ENCODE measurements at regions not wholly inside any gene's neighbourhood (a gene's known extent, or its start where the extent isn't known, plus 50 kb on each side); places are given as distances from the start of the nearest gene placed in this dataset.

DNA sequence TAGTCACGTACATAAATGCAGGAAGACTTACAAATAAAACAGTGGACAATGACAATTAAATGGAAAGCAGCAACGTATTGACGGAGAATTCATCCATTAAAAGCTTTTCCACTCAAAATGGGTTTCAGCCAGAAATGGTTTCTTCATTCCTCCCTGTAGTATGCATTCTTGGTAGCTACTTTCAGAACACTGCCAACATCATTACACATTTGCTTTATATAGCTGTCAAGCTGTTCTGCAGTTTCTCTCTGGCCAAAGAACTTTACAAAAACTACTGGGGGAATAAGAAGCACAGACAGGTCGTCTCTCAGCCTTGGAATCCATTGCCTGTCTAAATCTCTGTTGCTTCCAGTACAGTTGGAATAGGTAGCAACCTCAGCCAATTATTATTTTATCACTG, 84.1 kb upstream of the NCKAP5 start:
- TF ChIP-seq ZFP30 (CRISPR knock-in tag; IDR thresholded peaks at IDR 0.05) (no peak), TCF4 (CRISPR knock-in tag; IDR thresholded peaks at IDR 0.05; ENCODE audit: borderline replicate concordance) (no peak), RARB (CRISPR knock-in tag; IDR thresholded peaks at IDR 0.05) (no peak), ESRRG (CRISPR knock-in tag; IDR thresholded peaks at IDR 0.05) (no peak), BACH2 (CRISPR knock-in tag; IDR thresholded peaks at IDR 0.05; ENCODE audit: borderline replicate concordance) (no peak), CSDC2 (CRISPR knock-in tag; IDR thresholded peaks at IDR 0.05) (no peak), ZFP3 (CRISPR knock-in tag; IDR thresholded peaks at IDR 0.05) (no peak), OSR1 (CRISPR knock-in tag; IDR thresholded peaks at IDR 0.05) (no peak), TOX (CRISPR knock-in tag; IDR thresholded peaks at IDR 0.05; ENCODE audit: borderline replicate concordance) (no peak), SNAI2 (CRISPR knock-in tag; IDR thresholded peaks at IDR 0.05) (no peak), ZC3H10 (CRISPR knock-in tag; IDR thresholded peaks at IDR 0.05) (no peak)
- TF ChIP-seq, protein P1, sequence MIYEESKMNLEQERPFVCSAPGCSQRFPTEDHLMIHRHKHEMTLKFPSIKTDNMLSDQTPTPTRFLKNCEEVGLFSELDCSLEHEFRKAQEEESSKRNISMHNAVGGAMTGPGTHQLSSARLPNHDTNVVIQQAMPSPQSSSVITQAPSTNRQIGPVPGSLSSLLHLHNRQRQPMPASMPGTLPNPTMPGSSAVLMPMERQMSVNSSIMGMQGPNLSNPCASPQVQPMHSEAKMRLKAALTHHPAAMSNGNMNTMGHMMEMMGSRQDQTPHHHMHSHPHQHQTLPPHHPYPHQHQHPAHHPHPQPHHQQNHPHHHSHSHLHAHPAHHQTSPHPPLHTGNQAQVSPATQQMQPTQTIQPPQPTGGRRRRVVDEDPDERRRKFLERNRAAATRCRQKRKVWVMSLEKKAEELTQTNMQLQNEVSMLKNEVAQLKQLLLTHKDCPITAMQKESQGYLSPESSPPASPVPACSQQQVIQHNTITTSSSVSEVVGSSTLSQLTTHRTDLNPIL (CRISPR knock-in tag; IDR thresholded peaks at IDR 0.05; ENCODE audit: low read depth) = no peak
- TF ChIP-seq, protein P2, sequence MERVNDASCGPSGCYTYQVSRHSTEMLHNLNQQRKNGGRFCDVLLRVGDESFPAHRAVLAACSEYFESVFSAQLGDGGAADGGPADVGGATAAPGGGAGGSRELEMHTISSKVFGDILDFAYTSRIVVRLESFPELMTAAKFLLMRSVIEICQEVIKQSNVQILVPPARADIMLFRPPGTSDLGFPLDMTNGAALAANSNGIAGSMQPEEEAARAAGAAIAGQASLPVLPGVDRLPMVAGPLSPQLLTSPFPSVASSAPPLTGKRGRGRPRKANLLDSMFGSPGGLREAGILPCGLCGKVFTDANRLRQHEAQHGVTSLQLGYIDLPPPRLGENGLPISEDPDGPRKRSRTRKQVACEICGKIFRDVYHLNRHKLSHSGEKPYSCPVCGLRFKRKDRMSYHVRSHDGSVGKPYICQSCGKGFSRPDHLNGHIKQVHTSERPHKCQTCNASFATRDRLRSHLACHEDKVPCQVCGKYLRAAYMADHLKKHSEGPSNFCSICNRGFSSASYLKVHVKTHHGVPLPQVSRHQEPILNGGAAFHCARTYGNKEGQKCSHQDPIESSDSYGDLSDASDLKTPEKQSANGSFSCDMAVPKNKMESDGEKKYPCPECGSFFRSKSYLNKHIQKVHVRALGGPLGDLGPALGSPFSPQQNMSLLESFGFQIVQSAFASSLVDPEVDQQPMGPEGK (CRISPR knock-in tag; IDR thresholded peaks at IDR 0.05; ENCODE audit: borderline replicate concordance) = no peak
- TF ChIP-seq, protein P3, sequence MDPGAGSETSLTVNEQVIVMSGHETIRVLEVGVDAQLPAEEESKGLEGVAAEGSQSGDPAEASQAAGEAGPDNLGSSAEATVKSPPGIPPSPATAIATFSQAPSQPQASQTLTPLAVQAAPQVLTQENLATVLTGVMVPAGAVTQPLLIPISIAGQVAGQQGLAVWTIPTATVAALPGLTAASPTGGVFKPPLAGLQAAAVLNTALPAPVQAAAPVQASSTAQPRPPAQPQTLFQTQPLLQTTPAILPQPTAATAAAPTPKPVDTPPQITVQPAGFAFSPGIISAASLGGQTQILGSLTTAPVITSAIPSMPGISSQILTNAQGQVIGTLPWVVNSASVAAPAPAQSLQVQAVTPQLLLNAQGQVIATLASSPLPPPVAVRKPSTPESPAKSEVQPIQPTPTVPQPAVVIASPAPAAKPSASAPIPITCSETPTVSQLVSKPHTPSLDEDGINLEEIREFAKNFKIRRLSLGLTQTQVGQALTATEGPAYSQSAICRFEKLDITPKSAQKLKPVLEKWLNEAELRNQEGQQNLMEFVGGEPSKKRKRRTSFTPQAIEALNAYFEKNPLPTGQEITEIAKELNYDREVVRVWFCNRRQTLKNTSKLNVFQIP (CRISPR knock-in tag; IDR thresholded peaks at IDR 0.05; ENCODE audit: borderline replicate concordance, low read depth) = no peak

All from SK-N-SH treated with all-trans-retinoic acid at 6 μM for 48 hours (cell line).